ENCODE measurements at regions not wholly inside any gene's neighbourhood (a gene's known extent, or its start where the extent isn't known, plus 50 kb on each side); places are given as distances from the start of the nearest gene placed in this dataset.

GRCh38 chr12:74066476-74066875, 471.2 kb upstream of the ATXN7L3B start:
- TF ChIP-seq RAD21 (IDR thresholded peaks at IDR 0.05; ENCODE audit: low read depth) = no peak
- no peak for TF ChIP-seq EP300 (IDR thresholded peaks at IDR 0.05; ENCODE audit: borderline replicate concordance)
- TF ChIP-seq TEAD4 (IDR thresholded peaks at IDR 0.05) = no peak
- no peak for TF ChIP-seq USF1 (IDR thresholded peaks at IDR 0.05)
- no peak for TF ChIP-seq CEBPB (IDR thresholded peaks at IDR 0.05)
- no peak for TF ChIP-seq EGR1 (IDR thresholded peaks at IDR 0.05)
- TF ChIP-seq MAX (IDR thresholded peaks at IDR 0.05) = no peak
- no peak for TF ChIP-seq ZBTB7A (IDR thresholded peaks at IDR 0.05; ENCODE audit: low read depth)
- TF ChIP-seq TAF1 (IDR thresholded peaks at IDR 0.05; ENCODE audit: low read depth) = no peak
- no peak for TF ChIP-seq FOXM1 (IDR thresholded peaks at IDR 0.05; ENCODE audit: borderline replicate concordance, low read depth)
- TF ChIP-seq NFIC (IDR thresholded peaks at IDR 0.05) = no peak; the same call in 1 of the 2 replicates
- no peak for TF ChIP-seq CREB1 (IDR thresholded peaks at IDR 0.05; ENCODE audit: low read depth)
- no peak for TF ChIP-seq TCF12 (IDR thresholded peaks at IDR 0.05; ENCODE audit: low read depth)
- no peak for TF ChIP-seq REST (IDR thresholded peaks at IDR 0.05; ENCODE audit: low read depth)
- no peak for TF ChIP-seq YY1 (IDR thresholded peaks at IDR 0.05; ENCODE audit: low read depth)

- no peak for TF ChIP-seq USF1 (IDR thresholded peaks at IDR 0.05)
- no peak for TF ChIP-seq MAX (IDR thresholded peaks at IDR 0.05)
- TF ChIP-seq TCF12 (IDR thresholded peaks at IDR 0.05; ENCODE audit: low read depth) = no peak
- TF ChIP-seq CREB1 (IDR thresholded peaks at IDR 0.05; ENCODE audit: low read depth) = no peak
- no peak for TF ChIP-seq TEAD4 (IDR thresholded peaks at IDR 0.05)
- no peak for TF ChIP-seq FOXM1 (IDR thresholded peaks at IDR 0.05; ENCODE audit: borderline replicate concordance, low read depth)
- no peak for TF ChIP-seq REST (IDR thresholded peaks at IDR 0.05; ENCODE audit: low read depth)
- no peak for TF ChIP-seq YY1 (IDR thresholded peaks at IDR 0.05; ENCODE audit: low read depth)
These were observed 466.5 kb upstream of the ATXN7L3B start for GRCh38 chr12:74071182-74071581.

- no peak for TF ChIP-seq TEAD4 (IDR thresholded peaks at IDR 0.05)
- TF ChIP-seq CREB1 (IDR thresholded peaks at IDR 0.05; ENCODE audit: low read depth) = no peak
- TF ChIP-seq ZBTB7A (IDR thresholded peaks at IDR 0.05; ENCODE audit: low read depth) = no peak
- TF ChIP-seq EP300 (IDR thresholded peaks at IDR 0.05; ENCODE audit: borderline replicate concordance) = no peak
- no peak for TF ChIP-seq REST (IDR thresholded peaks at IDR 0.05; ENCODE audit: low read depth)
- no peak for TF ChIP-seq RAD21 (IDR thresholded peaks at IDR 0.05; ENCODE audit: low read depth)
- TF ChIP-seq FOXM1 (IDR thresholded peaks at IDR 0.05; ENCODE audit: borderline replicate concordance, low read depth) = no peak
- TF ChIP-seq MAX (IDR thresholded peaks at IDR 0.05) = no peak
- no peak for TF ChIP-seq USF1 (IDR thresholded peaks at IDR 0.05)
- TF ChIP-seq EGR1 (IDR thresholded peaks at IDR 0.05) = no peak
- no peak for TF ChIP-seq NFIC (IDR thresholded peaks at IDR 0.05)
- no peak for TF ChIP-seq TAF1 (IDR thresholded peaks at IDR 0.05; ENCODE audit: low read depth)
- TF ChIP-seq TCF12 (IDR thresholded peaks at IDR 0.05; ENCODE audit: low read depth) = no peak
- TF ChIP-seq CEBPB (IDR thresholded peaks at IDR 0.05) = no peak
- TF ChIP-seq YY1 (IDR thresholded peaks at IDR 0.05; ENCODE audit: low read depth) = no peak
These were observed 460.7 kb upstream of the ATXN7L3B start for GRCh38 chr12:74076918-74077317.

GRCh38 chr12:74105434-74105833, 432.2 kb upstream of the ATXN7L3B start:
- no peak for TF ChIP-seq EGR1 (IDR thresholded peaks at IDR 0.05)
- no peak for TF ChIP-seq TAF1 (IDR thresholded peaks at IDR 0.05; ENCODE audit: low read depth)
- TF ChIP-seq CREB1 (IDR thresholded peaks at IDR 0.05; ENCODE audit: low read depth) = no peak
- no peak for TF ChIP-seq CEBPB (IDR thresholded peaks at IDR 0.05)
- no peak for TF ChIP-seq USF1 (IDR thresholded peaks at IDR 0.05)
- no peak for TF ChIP-seq TEAD4 (IDR thresholded peaks at IDR 0.05)
- no peak for TF ChIP-seq NFIC (IDR thresholded peaks at IDR 0.05)
- no peak for TF ChIP-seq RAD21 (IDR thresholded peaks at IDR 0.05; ENCODE audit: low read depth)
- TF ChIP-seq MAX (IDR thresholded peaks at IDR 0.05) = no peak

All from Ishikawa (cell line).